ENCODE measurements at regions not wholly inside any gene's neighbourhood (a gene's known extent, or its start where the extent isn't known, plus 50 kb on each side); places are given as distances from the start of the nearest gene placed in this dataset.

GRCh38 chr9:28820741-28821140 lies 1247.5 kb upstream of the C9orf72 start:
- TF ChIP-seq, protein P1, sequence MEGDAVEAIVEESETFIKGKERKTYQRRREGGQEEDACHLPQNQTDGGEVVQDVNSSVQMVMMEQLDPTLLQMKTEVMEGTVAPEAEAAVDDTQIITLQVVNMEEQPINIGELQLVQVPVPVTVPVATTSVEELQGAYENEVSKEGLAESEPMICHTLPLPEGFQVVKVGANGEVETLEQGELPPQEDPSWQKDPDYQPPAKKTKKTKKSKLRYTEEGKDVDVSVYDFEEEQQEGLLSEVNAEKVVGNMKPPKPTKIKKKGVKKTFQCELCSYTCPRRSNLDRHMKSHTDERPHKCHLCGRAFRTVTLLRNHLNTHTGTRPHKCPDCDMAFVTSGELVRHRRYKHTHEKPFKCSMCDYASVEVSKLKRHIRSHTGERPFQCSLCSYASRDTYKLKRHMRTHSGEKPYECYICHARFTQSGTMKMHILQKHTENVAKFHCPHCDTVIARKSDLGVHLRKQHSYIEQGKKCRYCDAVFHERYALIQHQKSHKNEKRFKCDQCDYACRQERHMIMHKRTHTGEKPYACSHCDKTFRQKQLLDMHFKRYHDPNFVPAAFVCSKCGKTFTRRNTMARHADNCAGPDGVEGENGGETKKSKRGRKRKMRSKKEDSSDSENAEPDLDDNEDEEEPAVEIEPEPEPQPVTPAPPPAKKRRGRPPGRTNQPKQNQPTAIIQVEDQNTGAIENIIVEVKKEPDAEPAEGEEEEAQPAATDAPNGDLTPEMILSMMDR (IDR thresholded peaks at IDR 0.05): no peak
- no peak for TF ChIP-seq POLR2A (IDR thresholded peaks at IDR 0.05)

Data from thyroid gland (tissue), 4 donors.